K562 (cell line): ENCODE measurements at regions not wholly inside any gene's neighbourhood (a gene's known extent, or its start where the extent isn't known, plus 50 kb on each side); places are given as distances from the start of the nearest gene placed in this dataset.

Experiments
- ATAC-seq: fragments of 200-7000 bp; cut with Tn5 transposase; 3 replicates; pipeline ENCODE4 v1.9.1; 2020; ENCODE audit warnings: moderate library complexity
- BruUV-seq: library from RNA; stranded (reverse); fragments of 400-500 nt; replicated peaks from 2 replicates; lab custom pipeline; 2021; lab: Mats Ljungman, UMichigan
- CTCF ChIA-PET: fragments of 300-600 bp; formaldehyde crosslinking; extraction: SDS; loops from one replicate; lab custom pipeline; 2021; ENCODE audit warnings: low intra/inter-chr PET ratio; lab: Yijun Ruan, JAX
- POLR2A ChIA-PET: fragments of 300-600, 350-650 bp; sonication (Branson Sonifier 250); formaldehyde crosslinking; extraction: SDS; loops from one replicate; lab custom pipeline; 2021; ENCODE audit warnings: antibody characterized with exemption, inconsistent platforms; lab: Yijun Ruan, JAX
- DNase-seq, 4 experiments: peaks; one replicate each; pipeline versions ENCODE4 v3.0.0 to v3.0.0-alpha.2; 2011 to 2018; ENCODE audit warnings: low spot score in 3 of 4, mixed read lengths in 3 of 4; ENCODE audit errors: extremely low read depth in 1 of 4
- FAIRE-seq: peaks from 2 replicates; lab custom pipeline; 2011; peaks lifted over from hg19 to GRCh38; lab: Jason Lieb, UNC
- H2AFZ ChIP-seq: 2 replicates; pipeline ENCODE4 v1.6.0; 2011; ENCODE audit warnings: low read depth, low read length, control low read depth, inconsistent platforms
- H3K27ac ChIP-seq: fragments of 200-600 bp; 3 replicates; pipeline ENCODE4 v1.8.0; 2011; ENCODE audit warnings: low read depth, mild to moderate bottlenecking, control low read depth, inconsistent platforms, low read length, moderate library complexity, mixed read lengths; ENCODE audit errors: extremely low read depth
- H3K27me3 ChIP-seq, 2 experiments: fragments of 300-600 bp in 1 of 2; 2 replicates in 1 of 2; 3 replicates in 1 of 2; pipeline versions ENCODE4 v1.6.0 to v1.8.0; 2011; ENCODE audit warnings: inconsistent platforms in 2 of 2, low read length in 2 of 2, mild to moderate bottlenecking in 1 of 2, mixed read lengths in 1 of 2, moderate library complexity in 1 of 2; ENCODE audit not compliant: control insufficient read depth in 2 of 2, insufficient read depth in 2 of 2
- H3K36me3 ChIP-seq: fragments of 300-600 bp; 3 replicates; pipeline ENCODE4 v1.8.0; 2011; ENCODE audit warnings: mild to moderate bottlenecking, low read length, inconsistent platforms; ENCODE audit not compliant: control insufficient read depth, insufficient read depth
- H3K4me1 ChIP-seq, 2 experiments: fragments of 200-600 bp in 1 of 2; replicated peaks in 1 of 2; 2 replicates in 1 of 2; 3 replicates in 1 of 2; pipeline versions ENCODE4 v1.5.1 to v1.8.0; 2011; ENCODE audit warnings: inconsistent platforms in 2 of 2, low read length in 2 of 2, mild to moderate bottlenecking in 1 of 2, mixed read lengths in 1 of 2, moderate library complexity in 1 of 2; ENCODE audit not compliant: control insufficient read depth in 2 of 2, insufficient read depth in 2 of 2
- H3K4me2 ChIP-seq: 2 replicates; pipeline ENCODE4 v1.6.1; 2011; ENCODE audit warnings: low read length, control low read depth, inconsistent platforms, mixed read lengths; ENCODE audit not compliant: insufficient read depth
- H3K4me3 ChIP-seq: fragments of 200-600 bp; sonication (generic), shearing (Covaris generic); 2 replicates; pipeline ENCODE4 v1.5.1; 2016; ENCODE audit warnings: control low read depth, inconsistent platforms
- H3K79me2 ChIP-seq: fragments of 200-600 bp; 3 replicates; pipeline ENCODE4 v1.8.0; 2011; ENCODE audit warnings: low read length, inconsistent platforms; ENCODE audit not compliant: control insufficient read depth, insufficient read depth
- H3K9ac ChIP-seq, 2 experiments: 2 replicates each; pipeline versions ENCODE4 v1.6.0 to v1.6.1; 2011; ENCODE audit warnings: low read depth in 2 of 2, low read length in 2 of 2, control low read depth in 1 of 2, inconsistent platforms in 1 of 2, mild to moderate bottlenecking in 1 of 2, mixed read lengths in 1 of 2; ENCODE audit not compliant: insufficient read depth in 1 of 2
- H3K9me1 ChIP-seq: one replicate; pipeline ENCODE4 v1.6.0; 2011; ENCODE audit warnings: inconsistent platforms, mild to moderate bottlenecking, low read length, moderate library complexity; ENCODE audit not compliant: control insufficient read depth, insufficient read depth
- H3K9me3 ChIP-seq: replicated peaks from 2 replicates; pipeline ENCODE4 v1.5.1; 2011; ENCODE audit warnings: low read depth, low read length, inconsistent platforms; ENCODE audit not compliant: control insufficient read depth, insufficient read depth
- H4K20me1 ChIP-seq: replicated peaks from 2 replicates; pipeline ENCODE4 v1.6.1; 2011; ENCODE audit warnings: low read length, inconsistent platforms, mixed read lengths; ENCODE audit not compliant: control insufficient read depth, insufficient read depth
- ERF ChIP-seq: fragments of 450-650 bp; formaldehyde crosslinking; IDR thresholded peaks from 2 replicates; pipeline ENCODE4 v1.4.0; 2020; ENCODE audit warnings: mild to moderate bottlenecking, mixed read lengths
- HNRNPH1 ChIP-seq: fragments of 200-400 bp; formaldehyde crosslinking; optimal IDR thresholded peaks from 2 replicates; pipeline ENCODE3; 2017; ENCODE audit warnings: low read depth, mild to moderate bottlenecking, low read length, moderate library complexity
- PTRF ChIP-seq: fragments of 450-650 bp; IDR thresholded peaks from 2 replicates; pipeline ENCODE4 v1.6.1; 2016; ENCODE audit warnings: mild to moderate bottlenecking, missing genetic modification characterization, missing compliant biosample characterization
- SIX5 ChIP-seq, 2 experiments: IDR thresholded peaks; 2 replicates each; pipeline ENCODE4 v1.6.1; 2011; ENCODE audit warnings: low read length in 2 of 2, borderline replicate concordance in 1 of 2, low read depth in 1 of 2, mild to moderate bottlenecking in 1 of 2, moderate library complexity in 1 of 2; ENCODE audit not compliant: insufficient read depth in 1 of 2
- SMARCE1 ChIP-seq: fragments of 450-650 bp; IDR thresholded peaks from 2 replicates; pipeline ENCODE4 v1.7.1; 2016; ENCODE audit warnings: mild to moderate bottlenecking
- SNRNP70 ChIP-seq: fragments of 200-400 bp; formaldehyde crosslinking; optimal IDR thresholded peaks from 2 replicates; pipeline ENCODE3; 2017; ENCODE audit warnings: low read depth, low read length
- SUPT5H ChIP-seq: fragments of 450-650 bp; IDR thresholded peaks from 2 replicates; pipeline ENCODE4 v1.6.1; 2016
- ZKSCAN3 ChIP-seq: fragments of 250-450 bp; sonication (Bioruptor Pico); IDR thresholded peaks from 2 replicates; pipeline ENCODE4 v1.4.0; 2020
- ZNF175 ChIP-seq: fragments of 200-800 bp; sonication (Bioruptor generic); IDR thresholded peaks from 2 replicates; pipeline ENCODE4 v1.6.1; 2016; ENCODE audit warnings: low read depth, mild to moderate bottlenecking, missing genetic modification characterization, missing compliant biosample characterization
- WGBS: fragments of 100-300 bp; shearing (Covaris generic); methylation state at CpG from one replicate; pipeline ENCODE4 v1.1.6; 2016; ENCODE audit warnings: low coverage, mixed read lengths; ENCODE audit not compliant: insufficient coverage; ENCODE audit errors: missing lambda C conversion rate; 5-methylcytosine and 5-hydroxymethylcytosine counted together
- in situ Hi-C: fragments of 300-500 bp; cut with MboI; formaldehyde crosslinking; loops from 4 replicates; pipeline ENCODE4 v1.15.0; 2018; ENCODE audit warnings: inconsistent platforms, mixed read lengths
- intact Hi-C: fragments of 100-400 bp; cut with micrococcal nuclease; formaldehyde crosslinking; loops from 2 replicates; pipeline ENCODE4 v1.14.2; 2022
- TF ChIP-seq, protein P1 (sequence below): fragments of 250-450 bp; sonication (Bioruptor Pico); IDR thresholded peaks from 2 replicates; pipeline ENCODE4 v1.8.0; 2022; ENCODE audit warnings: inconsistent platforms
- TF ChIP-seq, protein P2 (sequence below): sonication (generic); formaldehyde crosslinking; IDR thresholded peaks from 2 replicates; pipeline ENCODE4 v1.8.0; 2023; ENCODE audit warnings: missing genetic modification reagents, mild to moderate bottlenecking, borderline replicate concordance
- TF ChIP-seq, protein P3 (sequence below): fragments of 250-450 bp; sonication (Bioruptor Pico); IDR thresholded peaks from 2 replicates; pipeline ENCODE4 v1.8.0; 2022; ENCODE audit warnings: moderate library complexity, mild to moderate bottlenecking, inconsistent platforms

DNA sequence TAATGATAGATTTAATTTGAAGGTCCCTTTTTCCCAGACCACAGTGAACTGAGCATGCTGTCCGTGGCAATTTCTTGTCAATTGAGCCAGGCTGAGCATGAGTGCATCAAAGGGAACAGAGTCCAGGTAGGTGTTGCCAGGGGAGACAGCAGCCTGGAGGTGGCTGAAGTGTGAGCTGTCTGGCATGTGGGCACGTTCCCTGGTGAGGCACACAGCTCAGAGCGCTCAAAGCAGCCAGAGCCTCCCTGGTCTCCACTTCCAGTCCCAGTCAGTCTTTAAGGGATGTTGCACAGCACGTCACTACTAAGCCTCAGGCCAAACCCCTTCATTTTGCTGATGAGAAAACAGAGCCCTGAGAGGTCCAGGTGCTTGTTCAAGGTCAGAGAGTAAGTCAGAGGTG is 251.4 kb downstream of the MATN1 start:
- H3K9ac ChIP-seq, result no peak overlapping the region
- H3K36me3 ChIP-seq, result no peaks in the 10 kb centered on the region
- FAIRE-seq, result no peak
- peaks cover 7 to 48% of the 10 kb centered on the region in 2 experiments; a peak in 4 of 5 replicates for H3K27me3 ChIP-seq
- no peaks in the 10 kb centered on the region for H3K9me3 ChIP-seq
- no peak overlapping the region for H3K4me2 ChIP-seq
- ChIA-PET CTCF (no interaction called here), POLR2A (no interaction called here)
- intact Hi-C loops (no loop called here), in situ Hi-C loops (no loop called here)
- no peak for DNase-seq
- H3K27ac ChIP-seq, result no peak overlapping the region
- H3K79me2 ChIP-seq, result no peaks in the 10 kb centered on the region
- BruUV-seq, result no TSS peak
- H2AFZ ChIP-seq, result no peak overlapping the region
- no peak for ATAC-seq
- 3% methylated on average over 4 of the region's 4 CpGs for WGBS
- no peak overlapping the region for H3K4me3 ChIP-seq
- no peaks in the 10 kb centered on the region for H4K20me1 ChIP-seq
- H3K4me1 ChIP-seq, result no peaks in the 10 kb centered on the region
- no peaks in the 10 kb centered on the region for H3K9me1 ChIP-seq
- TF ChIP-seq ZKSCAN3, result no peak
- no peak for TF ChIP-seq ZNF175 (CRISPR knock-in tag)
- TF ChIP-seq SIX5 (IDR thresholded peaks at IDR 0.05; ENCODE audit: borderline replicate concordance in 1 of 2, insufficient read depth in 1 of 2, low read depth in 1 of 2, low read length in 2 of 2), result no peak
- TF ChIP-seq SUPT5H, result no peak
- TF ChIP-seq, protein P1, sequence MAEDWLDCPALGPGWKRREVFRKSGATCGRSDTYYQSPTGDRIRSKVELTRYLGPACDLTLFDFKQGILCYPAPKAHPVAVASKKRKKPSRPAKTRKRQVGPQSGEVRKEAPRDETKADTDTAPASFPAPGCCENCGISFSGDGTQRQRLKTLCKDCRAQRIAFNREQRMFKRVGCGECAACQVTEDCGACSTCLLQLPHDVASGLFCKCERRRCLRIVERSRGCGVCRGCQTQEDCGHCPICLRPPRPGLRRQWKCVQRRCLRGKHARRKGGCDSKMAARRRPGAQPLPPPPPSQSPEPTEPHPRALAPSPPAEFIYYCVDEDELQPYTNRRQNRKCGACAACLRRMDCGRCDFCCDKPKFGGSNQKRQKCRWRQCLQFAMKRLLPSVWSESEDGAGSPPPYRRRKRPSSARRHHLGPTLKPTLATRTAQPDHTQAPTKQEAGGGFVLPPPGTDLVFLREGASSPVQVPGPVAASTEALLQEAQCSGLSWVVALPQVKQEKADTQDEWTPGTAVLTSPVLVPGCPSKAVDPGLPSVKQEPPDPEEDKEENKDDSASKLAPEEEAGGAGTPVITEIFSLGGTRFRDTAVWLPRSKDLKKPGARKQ (CRISPR knock-in tag), result no peak
- TF ChIP-seq SNRNP70, result no peak
- no peak for TF ChIP-seq HNRNPH1
- no peak for TF ChIP-seq SMARCE1
- TF ChIP-seq, protein P2, sequence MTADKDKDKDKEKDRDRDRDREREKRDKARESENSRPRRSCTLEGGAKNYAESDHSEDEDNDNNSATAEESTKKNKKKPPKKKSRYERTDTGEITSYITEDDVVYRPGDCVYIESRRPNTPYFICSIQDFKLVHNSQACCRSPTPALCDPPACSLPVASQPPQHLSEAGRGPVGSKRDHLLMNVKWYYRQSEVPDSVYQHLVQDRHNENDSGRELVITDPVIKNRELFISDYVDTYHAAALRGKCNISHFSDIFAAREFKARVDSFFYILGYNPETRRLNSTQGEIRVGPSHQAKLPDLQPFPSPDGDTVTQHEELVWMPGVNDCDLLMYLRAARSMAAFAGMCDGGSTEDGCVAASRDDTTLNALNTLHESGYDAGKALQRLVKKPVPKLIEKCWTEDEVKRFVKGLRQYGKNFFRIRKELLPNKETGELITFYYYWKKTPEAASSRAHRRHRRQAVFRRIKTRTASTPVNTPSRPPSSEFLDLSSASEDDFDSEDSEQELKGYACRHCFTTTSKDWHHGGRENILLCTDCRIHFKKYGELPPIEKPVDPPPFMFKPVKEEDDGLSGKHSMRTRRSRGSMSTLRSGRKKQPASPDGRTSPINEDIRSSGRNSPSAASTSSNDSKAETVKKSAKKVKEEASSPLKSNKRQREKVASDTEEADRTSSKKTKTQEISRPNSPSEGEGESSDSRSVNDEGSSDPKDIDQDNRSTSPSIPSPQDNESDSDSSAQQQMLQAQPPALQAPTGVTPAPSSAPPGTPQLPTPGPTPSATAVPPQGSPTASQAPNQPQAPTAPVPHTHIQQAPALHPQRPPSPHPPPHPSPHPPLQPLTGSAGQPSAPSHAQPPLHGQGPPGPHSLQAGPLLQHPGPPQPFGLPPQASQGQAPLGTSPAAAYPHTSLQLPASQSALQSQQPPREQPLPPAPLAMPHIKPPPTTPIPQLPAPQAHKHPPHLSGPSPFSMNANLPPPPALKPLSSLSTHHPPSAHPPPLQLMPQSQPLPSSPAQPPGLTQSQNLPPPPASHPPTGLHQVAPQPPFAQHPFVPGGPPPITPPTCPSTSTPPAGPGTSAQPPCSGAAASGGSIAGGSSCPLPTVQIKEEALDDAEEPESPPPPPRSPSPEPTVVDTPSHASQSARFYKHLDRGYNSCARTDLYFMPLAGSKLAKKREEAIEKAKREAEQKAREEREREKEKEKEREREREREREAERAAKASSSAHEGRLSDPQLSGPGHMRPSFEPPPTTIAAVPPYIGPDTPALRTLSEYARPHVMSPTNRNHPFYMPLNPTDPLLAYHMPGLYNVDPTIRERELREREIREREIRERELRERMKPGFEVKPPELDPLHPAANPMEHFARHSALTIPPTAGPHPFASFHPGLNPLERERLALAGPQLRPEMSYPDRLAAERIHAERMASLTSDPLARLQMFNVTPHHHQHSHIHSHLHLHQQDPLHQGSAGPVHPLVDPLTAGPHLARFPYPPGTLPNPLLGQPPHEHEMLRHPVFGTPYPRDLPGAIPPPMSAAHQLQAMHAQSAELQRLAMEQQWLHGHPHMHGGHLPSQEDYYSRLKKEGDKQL (CRISPR knock-in tag), result no peak
- TF ChIP-seq PTRF, result no peak
- no peak for TF ChIP-seq ERF
- TF ChIP-seq, protein P3, sequence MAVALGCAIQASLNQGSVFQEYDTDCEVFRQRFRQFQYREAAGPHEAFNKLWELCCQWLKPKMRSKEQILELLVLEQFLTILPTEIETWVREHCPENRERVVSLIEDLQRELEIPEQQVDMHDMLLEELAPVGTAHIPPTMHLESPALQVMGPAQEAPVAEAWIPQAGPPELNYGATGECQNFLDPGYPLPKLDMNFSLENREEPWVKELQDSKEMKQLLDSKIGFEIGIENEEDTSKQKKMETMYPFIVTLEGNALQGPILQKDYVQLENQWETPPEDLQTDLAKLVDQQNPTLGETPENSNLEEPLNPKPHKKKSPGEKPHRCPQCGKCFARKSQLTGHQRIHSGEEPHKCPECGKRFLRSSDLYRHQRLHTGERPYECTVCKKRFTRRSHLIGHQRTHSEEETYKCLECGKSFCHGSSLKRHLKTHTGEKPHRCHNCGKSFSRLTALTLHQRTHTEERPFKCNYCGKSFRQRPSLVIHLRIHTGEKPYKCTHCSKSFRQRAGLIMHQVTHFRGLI (CRISPR knock-in tag), result no peak
